ENCODE measurements at regions not wholly inside any gene's neighbourhood (a gene's known extent, or its start where the extent isn't known, plus 50 kb on each side); places are given as distances from the start of the nearest gene placed in this dataset.
"Not testable (repeated sequence)": the region's sequence is repeated elsewhere in the genome, so short reads cannot be mapped to it uniquely, and the experiment has no call there.

DNA sequence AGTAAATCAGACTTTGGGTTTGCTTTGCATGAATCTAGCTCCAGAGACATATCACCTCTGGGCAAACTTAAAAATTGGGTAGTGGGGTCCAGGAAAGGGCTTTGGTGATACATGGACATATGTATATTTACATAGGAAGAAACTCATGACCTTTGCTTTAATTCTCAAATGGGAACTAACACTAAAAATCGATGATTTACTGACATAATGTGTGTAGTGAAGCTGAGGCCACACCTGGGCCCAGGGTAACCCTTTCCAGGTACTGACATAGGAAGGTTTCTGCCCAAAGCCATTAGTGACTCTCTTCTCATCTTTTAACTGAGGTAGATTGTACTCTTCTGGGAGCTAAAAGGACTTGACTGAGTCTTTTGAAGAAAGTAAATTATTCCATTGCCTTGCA lies 411.2 kb upstream of the TBL1XR1 start:
- DNase-seq: no peak

DNA sequence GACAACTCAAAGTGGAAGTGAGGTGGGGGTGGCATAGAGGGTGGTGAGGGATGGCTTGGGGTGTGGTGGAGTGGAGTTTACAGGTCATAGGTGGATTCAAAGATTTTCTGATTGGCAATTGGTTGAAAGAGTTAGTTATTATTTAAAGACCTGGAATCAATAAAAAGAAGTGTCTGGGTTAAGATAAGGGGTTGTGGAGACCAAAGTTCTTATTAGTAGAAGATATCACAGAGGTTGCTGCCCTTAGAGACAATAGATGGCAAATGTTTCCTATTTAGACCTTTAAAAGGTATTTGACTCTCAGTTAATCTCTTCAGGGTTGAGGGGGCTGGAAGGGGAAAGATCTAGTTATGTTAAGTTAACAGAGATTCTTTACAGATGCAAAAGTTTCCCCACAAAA lies 412.3 kb upstream of the TBL1XR1 start:
- DNase-seq: no peak

DNA sequence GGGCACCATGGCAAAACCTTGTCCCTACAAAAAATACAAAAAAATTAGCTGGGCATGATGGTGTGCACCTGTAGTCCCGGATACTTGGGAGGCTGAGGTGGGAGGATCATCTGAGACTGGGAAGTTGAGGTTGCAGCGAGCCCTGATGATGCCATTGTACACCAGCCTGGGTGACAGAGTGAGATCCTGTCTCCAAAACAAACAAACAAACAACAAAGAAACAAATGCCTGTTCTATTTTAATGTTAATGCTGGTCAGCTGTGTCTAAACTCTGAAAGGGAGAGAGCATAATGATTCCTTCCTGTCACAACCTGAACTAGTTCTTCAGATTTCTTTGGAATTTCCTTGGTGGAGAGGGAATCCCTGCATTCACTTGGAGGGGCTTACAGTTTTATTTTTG lies 413.0 kb upstream of the TBL1XR1 start:
- DNase-seq: no peak

DNA sequence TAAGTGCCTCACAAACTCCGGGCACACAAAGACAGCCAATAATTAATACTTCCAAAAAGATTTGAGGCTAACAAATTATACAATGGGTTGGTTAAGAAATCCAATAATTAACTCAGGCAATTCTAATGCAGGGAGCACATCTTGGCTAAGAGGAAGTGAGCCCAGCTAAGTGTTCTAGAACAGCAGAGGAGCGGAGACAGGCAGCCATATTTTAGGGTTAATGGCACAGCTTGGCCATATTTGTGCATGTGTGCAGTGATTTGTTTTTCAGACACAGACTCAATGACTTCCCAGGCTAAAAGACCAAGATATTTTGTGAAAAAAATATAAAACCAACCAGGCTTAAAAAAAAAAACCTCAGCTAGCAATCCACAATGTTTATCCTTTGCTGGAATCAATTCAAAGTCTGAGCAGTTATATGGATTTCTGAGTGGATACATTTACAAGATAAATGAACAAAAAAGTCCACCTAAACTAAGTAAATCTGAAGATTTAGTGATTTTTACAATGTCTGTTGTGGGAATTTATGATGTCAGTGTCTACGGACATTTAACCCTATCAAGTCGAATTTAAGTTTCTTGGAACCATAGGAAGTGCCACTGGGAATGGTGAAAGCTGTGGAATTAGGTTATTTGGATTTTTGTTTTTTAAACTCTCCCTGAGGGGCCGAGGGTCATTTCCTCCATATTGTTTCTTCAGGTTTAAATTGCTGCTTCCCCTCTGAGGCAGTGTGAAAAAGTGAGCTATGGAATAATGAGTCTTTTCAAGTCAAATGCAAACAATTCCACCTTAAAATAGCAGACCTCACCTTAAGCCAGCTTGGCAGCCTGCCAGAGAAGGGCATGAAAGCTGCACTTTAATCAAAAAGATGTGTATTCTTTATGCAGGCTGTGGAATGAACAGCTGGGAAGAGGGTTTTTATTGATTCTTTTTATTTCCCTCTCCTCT lies 413.7 kb upstream of the TBL1XR1 start:
- DNase-seq: no peak

DNA sequence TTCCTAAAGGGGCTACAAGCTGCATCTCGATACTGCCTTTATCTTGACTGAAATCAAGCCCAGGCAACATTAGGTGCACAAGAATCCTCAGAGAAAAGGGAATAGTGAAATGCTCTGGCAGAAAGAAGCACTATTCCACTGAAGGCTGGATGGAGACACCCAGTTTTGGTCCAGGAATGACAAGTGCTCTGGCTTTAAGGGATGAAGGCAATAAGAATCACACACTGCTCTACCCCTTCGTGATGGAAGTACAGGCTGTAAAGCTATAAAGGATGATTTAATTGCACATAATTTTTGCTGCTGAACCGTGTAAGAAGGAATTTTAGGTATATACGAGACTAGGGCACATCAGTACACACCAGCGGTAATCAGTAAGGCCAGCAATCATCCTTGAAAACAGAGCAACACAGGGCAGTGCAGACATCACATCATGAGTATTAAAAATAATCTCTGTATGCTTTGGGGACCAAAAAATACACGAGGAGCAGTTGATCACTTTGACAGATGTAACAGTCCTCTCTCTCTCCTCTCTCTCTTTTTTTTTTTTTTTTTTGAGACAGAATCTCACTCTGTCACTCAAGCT lies 414.6 kb upstream of the TBL1XR1 start:
- DNase-seq: no peak

DNA sequence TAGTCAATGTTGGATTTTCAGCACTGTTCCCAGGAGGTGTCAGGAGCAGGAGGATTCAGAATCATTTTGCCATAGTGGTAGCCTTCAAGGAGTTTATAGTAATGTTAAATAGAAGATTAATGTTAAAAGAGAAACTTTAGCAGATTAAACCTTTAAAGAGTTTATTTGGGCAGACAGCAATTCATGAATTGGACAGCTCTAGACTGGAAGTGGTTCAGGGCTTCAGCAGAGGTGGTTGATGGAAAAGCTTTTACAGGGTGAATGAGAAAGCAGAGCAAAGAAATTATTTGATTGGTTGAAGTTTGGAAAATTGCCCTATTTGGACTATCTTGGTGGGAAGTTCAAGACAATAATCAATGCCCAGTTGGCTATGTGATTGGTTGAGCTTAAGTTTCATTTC lies 416.6 kb upstream of the TBL1XR1 start:
- DNase-seq: no peak

DNA sequence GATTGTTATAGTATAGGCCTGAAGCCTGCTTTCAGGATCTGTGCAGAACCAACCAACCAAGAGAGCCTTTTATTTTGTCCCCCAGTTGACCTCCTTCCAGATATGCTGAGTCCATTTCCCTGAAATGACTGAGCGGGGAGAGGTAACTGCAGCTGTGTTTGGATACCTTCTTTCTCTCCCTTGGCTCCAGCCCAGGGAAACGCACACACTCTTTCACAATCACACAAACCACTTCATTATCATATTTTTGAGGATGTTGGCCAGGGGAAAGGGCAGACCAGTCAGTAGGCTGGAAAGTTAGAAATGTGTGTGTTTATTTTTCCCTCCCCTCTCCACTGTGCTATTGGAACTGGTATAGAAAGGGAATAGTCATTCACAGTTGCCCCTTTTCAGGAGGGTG lies 417.7 kb upstream of the TBL1XR1 start:
- DNase-seq: no peak

DNA sequence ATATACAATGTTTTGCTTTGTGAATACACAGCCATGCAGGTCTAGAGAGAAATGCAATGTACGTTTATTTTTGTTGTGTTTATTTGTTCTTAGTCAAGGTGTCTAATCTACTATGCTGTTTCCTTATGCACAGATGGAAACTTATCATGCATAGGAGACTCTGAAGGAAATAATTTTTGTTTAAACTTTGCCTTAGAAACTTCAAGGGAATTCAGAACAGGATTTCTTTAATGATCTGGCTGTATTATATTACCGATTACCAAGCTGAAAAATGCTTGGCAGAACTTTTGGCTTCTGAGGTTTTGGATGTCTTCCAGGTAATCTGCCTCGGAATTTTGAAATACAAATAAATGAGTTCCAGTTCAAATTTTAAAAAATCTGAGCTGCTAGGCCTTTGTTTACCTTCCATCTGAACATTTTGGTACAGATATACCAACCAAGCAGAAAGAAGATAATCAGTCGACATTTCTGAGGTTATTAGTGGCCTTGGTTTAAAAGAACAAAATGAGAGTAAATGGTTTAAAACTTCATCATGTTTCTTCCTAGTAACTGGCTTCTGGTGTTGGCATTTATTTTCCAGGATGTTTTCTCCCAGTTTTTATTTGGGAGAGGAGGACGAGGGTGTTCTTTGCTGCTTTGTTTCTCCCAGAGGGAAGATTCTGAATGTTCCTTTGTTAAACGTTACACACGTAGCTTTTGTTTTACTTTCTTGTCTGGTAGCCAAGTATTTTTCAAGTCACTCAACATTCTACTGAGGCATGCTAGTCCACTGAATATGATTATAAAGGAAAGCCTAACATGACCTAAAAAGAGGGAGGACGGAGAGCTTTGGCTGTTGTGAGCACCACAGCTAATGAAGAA lies 421.8 kb upstream of the TBL1XR1 start:
- no peak for DNase-seq

DNA sequence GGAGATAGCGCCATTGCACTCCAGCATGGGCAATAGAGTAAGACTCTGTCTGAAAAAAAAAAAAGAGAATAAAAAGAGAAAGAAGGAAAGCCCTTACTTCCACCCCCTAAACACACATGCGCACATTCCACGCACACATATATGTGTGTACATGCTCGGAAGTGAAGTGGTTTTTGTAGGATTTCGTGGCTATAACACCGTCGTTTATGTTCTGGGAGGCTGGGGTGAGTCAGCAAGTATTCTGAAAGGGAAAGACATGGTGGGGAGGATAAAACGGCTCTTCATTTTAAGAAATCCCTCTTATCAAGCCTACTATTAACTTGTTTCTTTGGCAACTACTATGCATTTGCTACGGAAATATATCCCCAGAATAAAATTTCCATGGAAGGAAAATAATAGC lies 422.8 kb upstream of the TBL1XR1 start:
- DNase-seq: no peak

DNA sequence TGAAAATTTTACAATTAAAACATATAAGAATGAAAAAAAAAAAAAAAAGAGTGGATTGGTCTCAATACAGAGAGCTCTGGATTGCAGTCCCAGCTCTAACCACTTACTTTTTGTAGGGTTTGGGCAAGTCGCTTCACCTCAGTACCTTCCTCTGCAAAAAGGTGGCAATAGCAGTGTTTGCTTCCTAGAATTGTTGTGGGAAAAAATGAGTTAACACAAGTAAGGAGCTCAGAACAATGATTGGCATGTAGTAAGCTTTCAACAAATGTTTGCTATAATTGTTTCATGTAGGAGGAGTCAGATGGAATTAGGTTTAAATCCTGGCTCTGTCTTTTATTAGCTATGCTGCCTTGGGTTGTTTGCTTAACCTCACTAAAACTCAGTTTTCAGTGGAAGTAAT lies 425.2 kb upstream of the TBL1XR1 start:
- DNase-seq: no peak

DNA sequence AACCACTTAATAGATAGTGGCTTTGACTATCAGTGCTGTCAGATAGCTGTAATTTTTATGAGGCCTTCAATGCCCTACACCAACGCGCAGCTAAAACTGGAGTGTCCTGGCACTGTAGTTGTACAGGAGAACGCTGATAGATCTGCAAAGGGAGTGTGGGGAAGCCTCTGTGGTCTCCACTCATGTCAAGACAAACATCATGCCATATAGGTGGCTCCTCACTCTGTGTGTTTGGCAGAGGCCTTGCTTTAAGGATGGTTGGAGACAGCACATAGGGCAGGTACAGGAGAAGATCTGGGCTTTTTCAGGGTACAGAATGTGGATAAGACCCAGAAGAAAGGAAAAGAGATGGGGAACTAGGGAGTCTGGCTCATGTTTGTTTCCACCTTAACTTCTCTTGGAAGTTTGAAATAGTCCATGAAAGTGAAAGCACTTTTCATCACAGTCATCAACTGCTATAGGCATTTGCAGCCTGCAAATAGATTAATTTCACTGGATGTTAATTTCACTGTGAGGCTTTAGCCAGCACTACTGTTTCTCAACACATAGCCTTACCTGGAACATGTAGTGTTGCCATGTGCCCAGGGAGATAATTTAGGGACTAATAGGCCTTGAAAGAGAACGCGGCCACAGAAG lies 425.8 kb upstream of the TBL1XR1 start:
- no peak for DNase-seq

DNA sequence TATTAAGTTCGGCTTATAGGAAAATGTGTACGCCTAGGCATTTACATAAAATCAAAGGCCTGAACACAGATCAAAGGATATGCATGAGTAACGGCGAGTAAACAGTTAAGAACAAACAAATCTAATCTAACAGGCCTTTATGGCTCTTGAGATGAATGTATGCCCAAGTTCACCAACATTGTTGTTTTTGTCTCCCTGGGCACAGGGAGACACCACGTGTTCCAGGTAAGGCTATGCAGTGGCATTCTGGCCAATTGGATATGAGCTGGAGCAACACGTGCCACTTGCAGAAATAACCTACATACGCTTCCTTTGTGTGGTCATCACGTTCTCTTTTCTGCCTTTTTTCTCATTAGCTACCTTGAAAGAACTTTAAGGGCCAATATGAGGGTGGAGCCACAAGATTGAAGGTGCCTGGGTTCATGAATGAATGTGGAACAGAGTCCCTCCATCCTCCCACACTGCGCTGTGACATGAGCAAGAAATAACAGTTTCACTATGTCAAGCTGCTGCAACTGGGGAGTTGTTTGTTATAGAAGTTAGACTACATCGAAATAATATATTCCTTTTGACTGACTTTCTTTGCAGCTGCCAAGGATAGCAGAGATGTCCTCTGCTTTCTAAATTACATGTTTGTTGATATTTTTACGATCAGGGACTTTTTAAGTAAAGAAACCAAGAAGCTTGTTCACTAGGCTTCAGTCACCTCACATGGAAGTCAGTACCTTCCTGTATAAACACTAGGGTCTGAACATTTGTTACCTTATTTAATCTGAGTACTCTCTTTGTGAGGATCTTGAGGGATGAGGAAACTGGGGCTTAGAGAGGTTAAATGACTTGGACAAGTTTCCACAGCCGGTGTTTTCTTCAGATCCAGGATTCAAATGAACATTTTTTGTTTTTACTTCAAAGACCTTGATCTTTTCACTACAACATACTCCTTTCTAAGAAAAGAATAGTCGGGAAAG lies 427.5 kb upstream of the TBL1XR1 start:
- no peak for DNase-seq

DNA sequence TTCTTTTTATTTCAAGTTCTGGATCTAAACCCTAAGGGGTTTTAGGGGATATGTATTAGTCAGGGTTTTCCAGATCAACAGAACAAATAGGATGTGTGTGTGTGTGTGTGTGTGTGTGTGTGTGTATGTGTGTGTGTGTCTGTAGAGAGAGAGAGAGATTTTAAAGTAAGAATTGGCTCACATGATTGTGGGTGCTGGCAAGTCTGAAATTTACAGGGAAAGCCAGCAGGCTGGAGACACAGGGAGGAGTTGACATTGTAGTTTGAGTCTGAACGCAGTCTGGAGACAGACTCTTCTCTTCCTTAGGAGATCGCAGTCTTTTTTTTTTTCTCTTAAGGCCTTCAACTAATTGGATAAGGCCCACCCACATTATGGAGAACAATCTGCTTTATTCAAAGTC lies 428.8 kb upstream of the TBL1XR1 start:
- DNase-seq: no peak

DNA sequence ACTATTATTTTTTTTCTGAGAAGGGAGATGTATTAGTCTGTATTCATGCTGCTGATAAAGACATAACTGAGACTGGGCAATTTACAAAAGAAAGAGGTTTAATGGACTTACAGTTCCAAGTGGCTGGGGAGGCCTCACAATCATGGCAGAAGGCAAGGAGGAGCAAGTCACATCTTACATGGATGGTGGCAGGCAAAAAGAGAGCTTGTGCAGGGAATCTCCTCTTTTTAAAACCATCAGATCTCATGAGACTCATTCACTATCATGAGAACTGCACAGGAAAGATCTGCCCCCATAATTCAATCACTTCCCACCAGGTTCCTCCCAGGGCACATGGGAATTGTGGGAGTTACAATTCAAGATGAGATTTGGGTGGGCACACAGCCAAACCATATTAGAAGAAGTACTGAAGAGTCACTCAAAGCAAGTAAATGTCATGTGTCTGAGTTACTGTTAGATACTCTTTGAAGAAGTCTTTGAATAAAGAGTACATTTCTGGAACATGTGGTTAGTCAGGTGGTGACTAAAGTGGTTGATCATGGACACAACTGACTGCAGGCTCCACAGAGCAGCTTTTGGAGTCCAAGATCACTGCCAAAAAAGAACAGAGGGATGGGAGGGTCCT lies 430.9 kb upstream of the TBL1XR1 start:
- not testable (repeated sequence) for DNase-seq

DNA sequence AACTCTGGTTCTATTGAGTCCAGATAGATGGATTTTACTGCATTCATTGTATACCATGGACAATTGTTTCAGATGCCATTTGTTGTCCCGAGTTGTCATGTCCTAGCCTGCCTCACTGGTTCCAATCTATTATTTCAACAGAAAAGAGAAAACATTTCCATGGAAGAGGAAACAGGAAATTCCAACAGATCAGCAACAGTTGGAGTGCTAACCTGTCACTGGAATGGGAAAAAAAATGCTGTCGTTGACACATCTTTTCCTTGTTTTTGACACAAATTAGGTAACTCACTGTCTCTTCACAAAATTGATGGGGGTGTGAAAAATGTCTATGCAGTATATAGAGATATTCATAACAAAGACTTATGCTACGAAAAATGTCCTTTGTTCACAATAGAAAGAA lies 432.0 kb upstream of the TBL1XR1 start:
- no peak for DNase-seq

DNA sequence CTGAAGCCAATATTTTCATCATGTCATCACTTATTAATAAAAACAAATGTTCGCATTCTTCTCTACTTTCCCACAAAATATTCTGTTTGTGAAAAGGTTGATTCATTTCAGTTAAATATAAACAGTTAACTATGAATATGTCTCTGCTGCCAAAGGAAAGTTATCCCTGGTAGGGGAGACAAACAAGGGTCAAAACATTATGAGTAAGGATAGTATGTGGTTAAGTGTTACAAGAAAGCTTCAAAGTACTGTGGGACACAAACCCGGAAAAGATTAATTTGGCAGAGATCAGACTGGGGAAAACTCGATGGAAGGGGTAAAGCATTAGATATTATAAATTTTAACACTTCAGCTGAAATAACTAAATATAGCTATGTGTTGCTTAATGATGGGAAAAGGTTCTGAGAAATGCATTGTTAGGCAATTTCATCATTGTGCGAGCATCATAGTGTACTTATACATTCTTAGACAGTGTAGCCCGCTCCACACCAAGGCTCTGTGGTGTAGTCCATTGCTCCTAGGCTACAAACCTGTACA lies 436.5 kb upstream of the TBL1XR1 start:
- DNase-seq: no peak

DNA sequence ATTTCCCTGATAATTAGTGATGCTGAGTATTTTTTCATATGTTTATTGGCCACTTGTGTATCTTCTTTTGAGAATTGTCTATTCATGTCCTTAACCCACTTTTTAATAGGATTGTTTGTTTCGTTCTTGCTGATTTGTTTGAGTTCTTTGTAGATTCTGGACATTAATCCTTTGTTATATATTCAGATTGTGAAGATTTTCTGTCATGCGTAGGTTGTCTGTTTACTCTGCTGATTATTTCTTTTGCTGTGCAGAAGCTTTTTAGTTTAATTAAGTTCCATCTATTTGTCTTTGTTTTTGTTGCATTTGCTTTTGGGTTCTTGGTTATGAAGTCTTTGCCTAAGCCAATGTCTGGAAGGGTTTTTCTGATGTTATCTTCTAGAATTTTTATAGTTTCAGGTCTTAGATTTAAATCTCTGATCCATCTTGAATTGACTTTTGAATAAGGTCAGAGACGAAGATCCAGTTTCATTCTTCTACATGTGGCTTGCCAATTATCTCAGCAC lies 438.4 kb upstream of the TBL1XR1 start:
- not testable (repeated sequence) for DNase-seq

DNA sequence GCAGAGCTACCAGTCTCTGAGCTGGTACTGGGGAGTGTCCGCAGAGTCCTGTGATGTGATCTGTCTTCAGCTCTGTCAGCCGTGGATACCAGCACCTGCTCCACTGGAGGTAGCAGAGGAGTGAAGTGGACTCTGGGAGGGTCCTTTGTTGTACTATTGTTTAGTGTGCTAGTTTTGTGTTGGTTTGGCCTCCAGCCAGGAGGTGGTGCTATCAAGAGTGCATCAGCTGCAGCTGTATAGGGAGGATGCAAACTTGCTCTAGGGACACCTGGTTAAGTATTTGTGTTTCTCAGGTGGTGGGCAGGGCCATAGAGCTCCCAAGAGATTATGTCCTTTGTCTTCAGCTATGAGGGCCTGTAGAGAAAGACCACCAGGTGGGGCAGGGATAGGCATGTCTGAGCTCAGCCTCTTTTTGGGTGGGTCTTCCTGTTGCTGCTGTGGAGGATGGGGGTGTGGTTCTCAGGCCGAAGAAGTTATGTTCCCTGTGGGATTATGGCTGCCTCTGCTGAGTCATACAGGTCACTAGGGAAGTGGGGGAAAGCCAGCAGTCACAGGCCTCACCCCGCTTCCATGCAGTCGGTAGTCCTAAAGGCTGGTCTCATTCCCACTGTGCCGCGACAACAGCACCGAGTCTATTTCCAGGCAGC lies 443.2 kb upstream of the TBL1XR1 start:
- DNase-seq: no peak

DNA sequence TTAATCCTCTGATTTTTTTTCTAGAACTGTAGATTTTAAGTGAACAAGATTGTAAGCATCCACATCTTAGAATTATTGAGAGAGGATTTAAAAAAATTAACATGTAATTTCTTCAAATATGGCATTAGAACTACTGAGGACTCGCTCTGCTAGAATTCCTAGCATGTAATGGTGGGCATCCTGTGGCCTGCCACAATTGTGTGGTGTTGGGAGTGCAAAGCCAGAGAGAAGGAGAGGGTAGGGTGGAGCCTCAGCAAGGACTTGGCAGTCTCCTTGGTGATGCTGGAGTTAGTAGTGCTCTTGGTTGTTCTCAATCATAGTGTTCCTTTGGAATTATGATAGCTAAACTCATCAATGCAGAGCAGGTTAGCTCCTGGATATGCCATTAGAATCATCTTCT lies 443.9 kb upstream of the TBL1XR1 start:
- no peak for DNase-seq
